Coronary artery (tissue), 2 donors: ENCODE measurements at regions not wholly inside any gene's neighbourhood (a gene's known extent, or its start where the extent isn't known, plus 50 kb on each side); places are given as distances from the start of the nearest gene placed in this dataset.

ENCODE experiments used
- DNase-seq: peaks from one replicate; pipeline ENCODE4 v3.0.0-alpha.2; 2017; ENCODE audit warnings: low spot score
- H3K27ac ChIP-seq, 2 donors: fragments of 200-600 bp; sonication (generic); one replicate each; pipeline ENCODE4 v1.5.1; 2016 to 2019
- H3K4me3 ChIP-seq: fragments of 200-600 bp; sonication (generic); 2 replicates; pipeline ENCODE4 v1.5.1; 2016; ENCODE audit warnings: mild to moderate bottlenecking, moderate library complexity
- CTCF ChIP-seq: fragments of 200-600 bp; sonication (generic); IDR thresholded peaks from one replicate; pipeline ENCODE4 v1.5.1; 2019; ENCODE audit warnings: antibody characterized with exemption

- H3K4me3 ChIP-seq: no peak overlapping the region
- TF ChIP-seq CTCF: no peak
- H3K27ac ChIP-seq: no peak overlapping the region
- DNase-seq: no peak
Measured at GRCh38 chr16:61194573-61194972, 841.7 kb downstream of the CDH8 start.

- DNase-seq: no peak
- Histone ChIP-seq H3K4me3 (no peak overlapping the region), H3K27ac (no peak overlapping the region)
- TF ChIP-seq CTCF: no peak
Measured at GRCh38 chr16:61182391-61182790, 853.8 kb downstream of the CDH8 start.

GRCh38 chr16:61181982-61182381 is 854.3 kb downstream of the CDH8 start:
- no peak overlapping the region for H3K27ac ChIP-seq
- no peak for TF ChIP-seq CTCF
- DNase-seq: no peak
- H3K4me3 ChIP-seq: no peak overlapping the region

GRCh38 chr16:61179561-61179960 is 856.7 kb downstream of the CDH8 start:
- no peak for TF ChIP-seq CTCF
- Histone ChIP-seq H3K27ac (no peak overlapping the region), H3K4me3 (no peak overlapping the region)
- no peak for DNase-seq

- TF ChIP-seq CTCF: no peak
- no peak for DNase-seq
- Histone ChIP-seq H3K4me3 (no peak overlapping the region), H3K27ac (no peak overlapping the region)
Measured at GRCh38 chr16:61165797-61166196, 870.4 kb downstream of the CDH8 start.

- no peak for TF ChIP-seq CTCF
- Histone ChIP-seq H3K4me3 (no peak overlapping the region), H3K27ac (no peak overlapping the region)
- no peak for DNase-seq
Measured at GRCh38 chr16:61150351-61150750, 885.9 kb downstream of the CDH8 start.

- no peak overlapping the region for H3K4me3 ChIP-seq
- TF ChIP-seq CTCF: no peak
- no peak for DNase-seq
- H3K27ac ChIP-seq: no peak overlapping the region
Measured at GRCh38 chr16:61149709-61150108, 886.5 kb downstream of the CDH8 start.
